PC-9 (cell line): ENCODE measurements at regions not wholly inside any gene's neighbourhood (a gene's known extent, or its start where the extent isn't known, plus 50 kb on each side); places are given as distances from the start of the nearest gene placed in this dataset.

Experiments
- EZH2 ChIP-seq: fragments of 200-600 bp; sonication (generic); IDR thresholded peaks from 2 replicates; pipeline ENCODE4 v1.8.0; 2017; ENCODE audit warnings: antibody characterized with exemption, low read depth
- TF ChIP-seq, protein P1 (sequence below): fragments of 200-600 bp; sonication (generic); conservative IDR thresholded peaks from 2 replicates; pipeline ENCODE4 v1.6.1; 2017; ENCODE audit warnings: mixed run types, antibody characterized with exemption, mild to moderate bottlenecking, moderate library complexity

- TF ChIP-seq EZH2, result no peak
- TF ChIP-seq, protein P1, sequence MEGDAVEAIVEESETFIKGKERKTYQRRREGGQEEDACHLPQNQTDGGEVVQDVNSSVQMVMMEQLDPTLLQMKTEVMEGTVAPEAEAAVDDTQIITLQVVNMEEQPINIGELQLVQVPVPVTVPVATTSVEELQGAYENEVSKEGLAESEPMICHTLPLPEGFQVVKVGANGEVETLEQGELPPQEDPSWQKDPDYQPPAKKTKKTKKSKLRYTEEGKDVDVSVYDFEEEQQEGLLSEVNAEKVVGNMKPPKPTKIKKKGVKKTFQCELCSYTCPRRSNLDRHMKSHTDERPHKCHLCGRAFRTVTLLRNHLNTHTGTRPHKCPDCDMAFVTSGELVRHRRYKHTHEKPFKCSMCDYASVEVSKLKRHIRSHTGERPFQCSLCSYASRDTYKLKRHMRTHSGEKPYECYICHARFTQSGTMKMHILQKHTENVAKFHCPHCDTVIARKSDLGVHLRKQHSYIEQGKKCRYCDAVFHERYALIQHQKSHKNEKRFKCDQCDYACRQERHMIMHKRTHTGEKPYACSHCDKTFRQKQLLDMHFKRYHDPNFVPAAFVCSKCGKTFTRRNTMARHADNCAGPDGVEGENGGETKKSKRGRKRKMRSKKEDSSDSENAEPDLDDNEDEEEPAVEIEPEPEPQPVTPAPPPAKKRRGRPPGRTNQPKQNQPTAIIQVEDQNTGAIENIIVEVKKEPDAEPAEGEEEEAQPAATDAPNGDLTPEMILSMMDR, result no peak
These were observed 209.2 kb upstream of the DCC start for GRCh38 chr18:52130624-52131301.
